Choroid plexus epithelial cell (primary cell): ENCODE measurements at regions not wholly inside any gene's neighbourhood (a gene's known extent, or its start where the extent isn't known, plus 50 kb on each side); places are given as distances from the start of the nearest gene placed in this dataset.

Experiments used
- DNase-seq: peaks from one replicate; pipeline ENCODE4 v3.0.0-alpha.2; 2010; ENCODE audit warnings: low read depth
- H3K4me3 ChIP-seq: 2 replicates; pipeline ENCODE4 v1.5.1; 2011; ENCODE audit warnings: low read depth, mild to moderate bottlenecking, control low read depth, low read length, moderate library complexity
- CTCF ChIP-seq: conservative IDR thresholded peaks from 2 replicates; pipeline ENCODE4 v1.5.1; 2011; ENCODE audit warnings: low read depth, mild to moderate bottlenecking, control low read depth, inconsistent platforms, low read length, moderate library complexity

GRCh38 chr12:25761356-25761755, 197.1 kb upstream of the RASSF8 start:
- no peak for TF ChIP-seq CTCF
- DNase-seq = no peak
- no peak overlapping the region for H3K4me3 ChIP-seq

GRCh38 chr12:25764409-25764808, 194.1 kb upstream of the RASSF8 start:
- no peak for DNase-seq
- H3K4me3 ChIP-seq = no peak overlapping the region
- no peak for TF ChIP-seq CTCF

GRCh38 chr12:25764892-25765291, 193.6 kb upstream of the RASSF8 start:
- TF ChIP-seq CTCF = no peak
- DNase-seq = no peak
- H3K4me3 ChIP-seq = no peak overlapping the region

GRCh38 chr12:25767606-25768005, 190.9 kb upstream of the RASSF8 start:
- no peak for DNase-seq

GRCh38 chr12:25768151-25768550, 190.3 kb upstream of the RASSF8 start:
- no peak for TF ChIP-seq CTCF

More at GRCh38 chr12:25767606-25768005, 190.9 kb upstream of the RASSF8 start:
- H3K4me3 ChIP-seq = no peak overlapping the region
- no peak for TF ChIP-seq CTCF

GRCh38 chr12:25769082-25769945, 189.2 kb upstream of the RASSF8 start:
- H3K4me3 ChIP-seq = no peak overlapping the region
- TF ChIP-seq CTCF = no peak
- DNase-seq = peak; percentile 90

More at GRCh38 chr12:25768151-25768550, 190.3 kb upstream of the RASSF8 start:
- H3K4me3 ChIP-seq = no peak overlapping the region
- DNase-seq = no peak

- TF ChIP-seq CTCF = no peak
- peak; percentile 68 for DNase-seq
- no peak overlapping the region for H3K4me3 ChIP-seq
Observed at GRCh38 chr12:25771041-25771440, 187.4 kb upstream of the RASSF8 start.
